C4-2B (cell line): ENCODE measurements at regions not wholly inside any gene's neighbourhood (a gene's known extent, or its start where the extent isn't known, plus 50 kb on each side); places are given as distances from the start of the nearest gene placed in this dataset.

Source experiments
- ZFX ChIP-seq: fragments of 450-650 bp; IDR thresholded peaks from 2 replicates; pipeline ENCODE4 v1.6.1; 2017
- TF ChIP-seq, protein P1 (sequence below): fragments of 450-650 bp; conservative IDR thresholded peaks from 2 replicates; pipeline ENCODE4 v1.5.1; 2017; ENCODE audit warnings: mild to moderate bottlenecking

DNA sequence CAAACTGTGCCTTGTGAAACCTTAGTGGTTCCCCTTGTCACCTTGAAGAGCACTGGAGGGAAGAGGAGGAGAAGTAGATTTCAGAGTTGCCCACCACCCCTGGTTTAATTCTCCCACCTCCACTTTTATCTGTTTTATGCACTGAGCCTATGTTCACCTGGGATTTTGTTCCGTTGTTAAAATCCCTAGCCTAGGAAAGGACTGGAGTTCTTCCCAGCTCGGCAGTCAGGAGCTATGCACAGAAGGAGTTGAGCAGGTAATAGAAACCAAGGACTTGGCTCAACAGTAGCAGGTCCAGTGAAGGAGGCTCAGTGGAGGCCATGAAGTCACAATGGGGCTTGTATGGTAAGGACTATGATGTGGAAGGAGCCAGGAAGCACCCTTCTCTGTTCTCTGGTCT, 182.4 kb upstream of the ADRA1D start:
- TF ChIP-seq, protein P1, sequence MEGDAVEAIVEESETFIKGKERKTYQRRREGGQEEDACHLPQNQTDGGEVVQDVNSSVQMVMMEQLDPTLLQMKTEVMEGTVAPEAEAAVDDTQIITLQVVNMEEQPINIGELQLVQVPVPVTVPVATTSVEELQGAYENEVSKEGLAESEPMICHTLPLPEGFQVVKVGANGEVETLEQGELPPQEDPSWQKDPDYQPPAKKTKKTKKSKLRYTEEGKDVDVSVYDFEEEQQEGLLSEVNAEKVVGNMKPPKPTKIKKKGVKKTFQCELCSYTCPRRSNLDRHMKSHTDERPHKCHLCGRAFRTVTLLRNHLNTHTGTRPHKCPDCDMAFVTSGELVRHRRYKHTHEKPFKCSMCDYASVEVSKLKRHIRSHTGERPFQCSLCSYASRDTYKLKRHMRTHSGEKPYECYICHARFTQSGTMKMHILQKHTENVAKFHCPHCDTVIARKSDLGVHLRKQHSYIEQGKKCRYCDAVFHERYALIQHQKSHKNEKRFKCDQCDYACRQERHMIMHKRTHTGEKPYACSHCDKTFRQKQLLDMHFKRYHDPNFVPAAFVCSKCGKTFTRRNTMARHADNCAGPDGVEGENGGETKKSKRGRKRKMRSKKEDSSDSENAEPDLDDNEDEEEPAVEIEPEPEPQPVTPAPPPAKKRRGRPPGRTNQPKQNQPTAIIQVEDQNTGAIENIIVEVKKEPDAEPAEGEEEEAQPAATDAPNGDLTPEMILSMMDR: no peak
- no peak for TF ChIP-seq ZFX
